A673 (cell line): ENCODE measurements at regions not wholly inside any gene's neighbourhood (a gene's known extent, or its start where the extent isn't known, plus 50 kb on each side); places are given as distances from the start of the nearest gene placed in this dataset.
A peak's percentile ranks its signal among the peaks of the same experiment; 100 is the strongest.

ENCODE experiments used
- BruUV-seq: library from RNA; stranded (reverse); fragments of 400-500 nt; replicated peaks from 2 replicates; lab custom pipeline; 2021; lab: Mats Ljungman, UMichigan
- CTCF ChIA-PET: fragments of 300-600 bp; sonication (Branson Sonifier 250); formaldehyde crosslinking; loops from one replicate; lab custom pipeline; 2022; ENCODE audit warnings: antibody characterized with exemption; lab: Charles Lee
- POLR2A ChIA-PET: fragments of 300-600 bp; sonication (Branson Sonifier 250); formaldehyde crosslinking; loops from one replicate; lab custom pipeline; 2022; ENCODE audit warnings: antibody characterized with exemption; ENCODE audit not compliant: low non-redundant PET; lab: Charles Lee
- DNase-seq: peaks from one replicate; pipeline ENCODE4 v3.0.0-alpha.2; 2015; ENCODE audit warnings: low spot score
- H3K27ac ChIP-seq: fragments of 200-600 bp; sonication (generic); 2 replicates; pipeline ENCODE4 v1.5.1; 2016; ENCODE audit warnings: mixed run types, low read depth, mild to moderate bottlenecking, mixed read lengths, antibody characterized with exemption, low read length; ENCODE audit not compliant: poor library complexity, severe bottlenecking
- H3K27me3 ChIP-seq: fragments of 200-600 bp; sonication (generic); replicated peaks from 2 replicates; pipeline ENCODE4 v1.6.1; 2017; ENCODE audit warnings: mixed run types, low read depth, mild to moderate bottlenecking, mixed read lengths, antibody characterized with exemption, low read length; ENCODE audit not compliant: insufficient read depth, poor library complexity
- H3K36me3 ChIP-seq: fragments of 200-600 bp; sonication (generic); 2 replicates; pipeline ENCODE4 v1.6.1; 2016; ENCODE audit warnings: mixed run types, mild to moderate bottlenecking, mixed read lengths, antibody characterized with exemption, low read length; ENCODE audit not compliant: insufficient read depth, poor library complexity, severe bottlenecking
- H3K4me1 ChIP-seq: fragments of 200-600 bp; sonication (generic); 2 replicates; pipeline ENCODE4 v1.6.1; 2017; ENCODE audit warnings: mixed run types, mild to moderate bottlenecking, mixed read lengths, antibody characterized with exemption, low read length; ENCODE audit not compliant: insufficient read depth, poor library complexity, severe bottlenecking
- H3K4me3 ChIP-seq: fragments of 200-600 bp; sonication (generic); 2 replicates; pipeline ENCODE4 v1.5.1; 2016; ENCODE audit warnings: low read depth, mixed run types, mild to moderate bottlenecking, mixed read lengths, low read length; ENCODE audit not compliant: poor library complexity, severe bottlenecking
- H3K9me3 ChIP-seq: fragments of 200-600 bp; sonication (generic); 2 replicates; pipeline ENCODE4 v1.6.1; 2016; ENCODE audit warnings: mixed run types, low read depth, mild to moderate bottlenecking, mixed read lengths, antibody characterized with exemption, low read length; ENCODE audit not compliant: poor library complexity, severe bottlenecking
- EZH2 ChIP-seq: fragments of 200-600 bp; sonication (generic); IDR thresholded peaks from 2 replicates; pipeline ENCODE4 v1.6.1; 2017; ENCODE audit warnings: borderline replicate concordance, low read depth, mild to moderate bottlenecking, mixed read lengths, antibody characterized with exemption, low read length; ENCODE audit not compliant: poor library complexity, severe bottlenecking
- intact Hi-C: fragments of 100-400 bp; cut with micrococcal nuclease; formaldehyde crosslinking; loops from one replicate; pipeline ENCODE4 v1.10.0; 2022; ENCODE audit not compliant: unreplicated experiment
- TF ChIP-seq, protein P1 (sequence below): fragments of 300-800, 200-600 bp; sonication (generic); conservative IDR thresholded peaks from 2 replicates; pipeline ENCODE4 v1.5.1; 2017; ENCODE audit warnings: low read depth, mild to moderate bottlenecking, antibody characterized with exemption, low read length, moderate library complexity, mixed read lengths

DNA sequence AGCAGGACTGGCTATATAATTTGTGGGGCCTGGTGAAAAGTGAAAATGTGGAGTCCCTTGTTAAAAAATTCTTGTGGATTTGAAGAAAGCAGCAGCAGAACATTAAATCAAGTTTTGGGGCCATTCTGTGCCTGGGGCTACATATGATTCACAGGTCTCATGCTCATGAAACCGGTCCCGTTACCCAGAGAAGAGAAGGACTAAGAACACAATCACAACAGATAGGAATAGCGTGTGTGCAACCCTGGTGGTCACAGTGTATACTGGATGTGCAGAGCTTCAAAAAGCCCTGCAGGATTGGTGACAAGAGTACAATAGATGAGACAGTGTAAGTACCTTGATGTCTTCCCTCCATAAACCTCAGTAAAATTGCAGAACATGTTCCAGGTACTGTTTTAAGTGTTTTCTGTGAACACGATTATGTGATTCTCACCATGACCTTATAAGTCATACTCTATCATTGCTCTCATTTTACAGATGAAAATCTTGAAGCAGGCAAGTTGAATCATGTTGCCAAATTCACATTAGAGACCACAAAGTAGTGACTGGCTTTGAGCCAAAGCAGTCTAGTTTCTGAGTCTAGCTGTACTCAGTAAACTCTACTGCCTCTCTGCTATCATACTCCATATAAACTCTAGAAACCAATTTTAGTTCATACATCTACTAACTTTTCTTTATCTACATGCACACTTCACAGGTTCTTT lies 636.5 kb downstream of the TAF11L14 start:
- POLR2A ChIA-PET, result no interaction called here
- CTCF ChIA-PET, result no interaction called here
- Histone ChIP-seq H3K36me3 (no peaks in the 10 kb centered on the region), H3K4me3 (no peak overlapping the region), H3K27me3 (no peaks in the 10 kb centered on the region), H3K9me3 (no peaks in the 10 kb centered on the region), H3K4me1 (no peaks in the 10 kb centered on the region), H3K27ac (no peak overlapping the region)
- BruUV-seq, result no TSS peak
- intact Hi-C loops, result no loop called here
- TF ChIP-seq, protein P1, sequence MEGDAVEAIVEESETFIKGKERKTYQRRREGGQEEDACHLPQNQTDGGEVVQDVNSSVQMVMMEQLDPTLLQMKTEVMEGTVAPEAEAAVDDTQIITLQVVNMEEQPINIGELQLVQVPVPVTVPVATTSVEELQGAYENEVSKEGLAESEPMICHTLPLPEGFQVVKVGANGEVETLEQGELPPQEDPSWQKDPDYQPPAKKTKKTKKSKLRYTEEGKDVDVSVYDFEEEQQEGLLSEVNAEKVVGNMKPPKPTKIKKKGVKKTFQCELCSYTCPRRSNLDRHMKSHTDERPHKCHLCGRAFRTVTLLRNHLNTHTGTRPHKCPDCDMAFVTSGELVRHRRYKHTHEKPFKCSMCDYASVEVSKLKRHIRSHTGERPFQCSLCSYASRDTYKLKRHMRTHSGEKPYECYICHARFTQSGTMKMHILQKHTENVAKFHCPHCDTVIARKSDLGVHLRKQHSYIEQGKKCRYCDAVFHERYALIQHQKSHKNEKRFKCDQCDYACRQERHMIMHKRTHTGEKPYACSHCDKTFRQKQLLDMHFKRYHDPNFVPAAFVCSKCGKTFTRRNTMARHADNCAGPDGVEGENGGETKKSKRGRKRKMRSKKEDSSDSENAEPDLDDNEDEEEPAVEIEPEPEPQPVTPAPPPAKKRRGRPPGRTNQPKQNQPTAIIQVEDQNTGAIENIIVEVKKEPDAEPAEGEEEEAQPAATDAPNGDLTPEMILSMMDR, result no peak; the same call in 1 of the 2 replicates
- no peak for TF ChIP-seq EZH2
- DNase-seq, result peak; percentile 6

DNA sequence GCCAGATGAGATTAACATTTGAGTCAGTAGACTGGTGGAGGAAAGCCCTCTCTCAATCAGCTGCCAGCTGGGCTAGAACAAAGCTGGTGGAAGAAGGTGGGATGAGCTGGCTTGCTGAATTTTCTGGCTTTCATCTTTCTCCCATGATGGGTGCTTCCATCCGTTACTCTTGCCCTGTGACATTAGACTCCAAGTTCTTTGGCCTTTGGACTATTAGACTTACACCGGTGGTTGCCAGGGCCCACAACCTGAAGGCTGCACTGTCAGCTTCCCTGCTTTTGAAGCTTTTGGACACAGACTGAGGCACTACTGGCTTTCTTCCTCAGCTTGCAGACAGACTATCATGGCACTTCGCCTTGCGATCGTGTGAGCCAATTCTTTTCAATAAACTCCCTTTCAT lies 642.7 kb downstream of the TAF11L14 start:
- Histone ChIP-seq H3K36me3 (no peaks in the 10 kb centered on the region), H3K9me3 (no peaks in the 10 kb centered on the region), H3K4me1 (no peaks in the 10 kb centered on the region), H3K27me3 (no peaks in the 10 kb centered on the region), H3K27ac (no peak overlapping the region), H3K4me3 (no peak overlapping the region)
- no TSS peak for BruUV-seq
- TF ChIP-seq, protein P1, result no peak
- TF ChIP-seq EZH2, result no peak
- POLR2A ChIA-PET, result no interaction called here
- intact Hi-C loops, result no loop called here
- no peak for DNase-seq
- CTCF ChIA-PET, result no interaction called here

DNA sequence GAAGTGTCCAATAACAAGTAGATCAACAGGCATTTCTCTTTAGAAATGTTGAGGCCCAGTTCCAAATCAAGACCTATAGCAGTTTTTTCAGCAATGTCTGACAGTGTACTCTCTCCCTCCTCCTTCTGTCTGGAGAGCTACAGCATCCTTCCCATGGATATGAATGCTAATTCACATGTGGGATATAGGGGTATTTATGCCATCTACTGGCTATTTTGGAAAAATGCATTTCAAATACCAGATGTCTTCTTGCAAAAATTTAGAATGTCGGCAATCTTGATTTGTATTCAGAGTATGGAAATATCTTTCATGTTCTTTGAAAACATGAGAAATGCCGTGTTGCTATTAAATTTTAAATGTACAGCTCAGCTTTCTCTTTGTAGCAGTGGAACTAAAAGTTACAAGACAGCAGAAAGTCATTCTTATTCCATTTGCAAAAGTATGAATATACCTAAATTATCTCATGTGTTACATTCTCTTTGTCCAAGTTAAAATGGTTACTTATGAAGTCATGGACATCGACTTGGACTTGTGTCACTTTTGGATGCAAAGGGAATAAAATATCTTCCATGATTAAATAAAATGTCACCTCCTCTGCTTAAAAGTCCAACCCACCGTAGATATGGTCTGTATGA lies 647.8 kb downstream of the TAF11L14 start:
- DNase-seq, result peak; percentile 77
- H3K4me3 ChIP-seq, result no peak overlapping the region
- no TSS peak for BruUV-seq
- no peaks in the 10 kb centered on the region for H3K36me3 ChIP-seq
- H3K4me1 ChIP-seq, result no peaks in the 10 kb centered on the region
- ChIA-PET POLR2A (no interaction called here), CTCF (interaction anchor here (0.5 to 1.0 kb wide), 4 partner anchors 800 to 1066 kb away, joined by 4 to 11 read pairs (median 5); partner anchors contain the start of gene BASP1)
- H3K27ac ChIP-seq, result no peak overlapping the region
- no peaks in the 10 kb centered on the region for H3K9me3 ChIP-seq
- intact Hi-C loops, result loop anchor here (1.0 to 10.0 kb wide), 3 partner anchors 167 to 1067 kb away; no protein-coding TSS in a partner anchor
- TF ChIP-seq, protein P1, result peak; percentile 72
- no peak for TF ChIP-seq EZH2
- no peaks in the 10 kb centered on the region for H3K27me3 ChIP-seq
